Keratinocyte (primary cell): ENCODE measurements at regions not wholly inside any gene's neighbourhood (a gene's known extent, or its start where the extent isn't known, plus 50 kb on each side); places are given as distances from the start of the nearest gene placed in this dataset.

Experiments
- DNase-seq: peaks from one replicate; pipeline ENCODE4 v3.0.0-alpha.2; 2011; ENCODE audit warnings: low read depth, missing footprints, low spot score
- FAIRE-seq: peaks from 2 replicates; lab custom pipeline; 2011; peaks lifted over from hg19 to GRCh38; lab: Jason Lieb, UNC
- H2AFZ ChIP-seq: 2 replicates; pipeline ENCODE4 v1.6.0; 2012; ENCODE audit warnings: low read length, control low read depth, inconsistent platforms; ENCODE audit not compliant: control insufficient read depth
- H3K27ac ChIP-seq: 2 replicates; pipeline ENCODE4 v1.5.1; 2011; ENCODE audit warnings: low read length; ENCODE audit not compliant: control insufficient read depth, insufficient read depth
- H3K27me3 ChIP-seq: 3 replicates; pipeline ENCODE4 v1.6.0; 2011; ENCODE audit warnings: low read length; ENCODE audit not compliant: control insufficient read depth, insufficient read depth; ENCODE audit errors: extremely low read depth
- H3K36me3 ChIP-seq, 2 experiments: 2 replicates in 1 of 2; 3 replicates in 1 of 2; pipeline ENCODE4 v1.5.1; 2011; ENCODE audit warnings: low read length in 2 of 2, mild to moderate bottlenecking in 1 of 2; ENCODE audit not compliant: control insufficient read depth in 2 of 2, insufficient read depth in 2 of 2; ENCODE audit errors: extremely low read depth in 1 of 2
- H3K4me1 ChIP-seq: 3 replicates; pipeline ENCODE4 v1.5.1; 2011; ENCODE audit warnings: low read length; ENCODE audit not compliant: control insufficient read depth, insufficient read depth; ENCODE audit errors: extremely low read depth
- H3K4me2 ChIP-seq: 3 replicates; pipeline ENCODE4 v1.6.0; 2011; ENCODE audit warnings: low read depth, low read length; ENCODE audit not compliant: control insufficient read depth, insufficient read depth; ENCODE audit errors: extremely low read depth
- H3K4me3 ChIP-seq, 3 experiments: fragments of 200-600 bp in 1 of 3; sonication (generic) in 1 of 3; 2 replicates in 2 of 3; 3 replicates in 1 of 3; pipeline ENCODE4 v1.5.1; 2011 to 2016; ENCODE audit warnings: low read length in 3 of 3, mild to moderate bottlenecking in 3 of 3, control low read depth in 2 of 3, inconsistent platforms in 1 of 3, low read depth in 1 of 3, mixed read lengths in 1 of 3, mixed run types in 1 of 3, moderate library complexity in 1 of 3; ENCODE audit not compliant: control insufficient read depth in 2 of 3, insufficient read depth in 2 of 3; ENCODE audit errors: extremely low read depth in 1 of 3
- H3K79me2 ChIP-seq: 2 replicates; pipeline ENCODE4 v1.6.0; 2012; ENCODE audit warnings: low read length; ENCODE audit not compliant: control insufficient read depth, insufficient read depth
- H3K9ac ChIP-seq: 3 replicates; pipeline ENCODE4 v1.6.0; 2011; ENCODE audit warnings: low read length; ENCODE audit not compliant: control insufficient read depth, insufficient read depth; ENCODE audit errors: extremely low read depth
- H3K9me1 ChIP-seq: 3 replicates; pipeline ENCODE4 v1.6.0; 2011; ENCODE audit warnings: low read length; ENCODE audit not compliant: control insufficient read depth, insufficient read depth; ENCODE audit errors: extremely low read depth
- H3K9me3 ChIP-seq: 2 replicates; pipeline ENCODE4 v1.5.1; 2012; ENCODE audit warnings: low read depth, low read length; ENCODE audit not compliant: control insufficient read depth
- H4K20me1 ChIP-seq: 3 replicates; pipeline ENCODE4 v1.6.0; 2011; ENCODE audit warnings: low read length; ENCODE audit not compliant: control insufficient read depth, insufficient read depth; ENCODE audit errors: extremely low read depth
- CTCF ChIP-seq, 3 experiments: IDR thresholded peaks in 1 of 3; conservative IDR thresholded peaks in 1 of 3; optimal IDR thresholded peaks in 1 of 3; 2 replicates in 2 of 3; 3 replicates in 1 of 3; pipeline versions ENCODE3 to v1.5.1; 2011; ENCODE audit warnings: low read length in 3 of 3, mild to moderate bottlenecking in 3 of 3, moderate library complexity in 2 of 3, control low read depth in 1 of 3, inconsistent platforms in 1 of 3; ENCODE audit not compliant: insufficient read depth in 2 of 3; ENCODE audit errors: extremely low read depth in 1 of 3
- EZH2 ChIP-seq: IDR thresholded peaks from one replicate; pipeline ENCODE4 v1.6.1; 2012; ENCODE audit warnings: inconsistent platforms, mild to moderate bottlenecking, low read length, moderate library complexity
- dilution Hi-C: fragments of 300-500 bp; cut with MboI; formaldehyde crosslinking; loops from one replicate; pipeline ENCODE4 v1.7.0; 2020; ENCODE audit warnings: low sequenced_read_pairs; ENCODE audit not compliant: extremely low pct_ligation_motif_present

DNA sequence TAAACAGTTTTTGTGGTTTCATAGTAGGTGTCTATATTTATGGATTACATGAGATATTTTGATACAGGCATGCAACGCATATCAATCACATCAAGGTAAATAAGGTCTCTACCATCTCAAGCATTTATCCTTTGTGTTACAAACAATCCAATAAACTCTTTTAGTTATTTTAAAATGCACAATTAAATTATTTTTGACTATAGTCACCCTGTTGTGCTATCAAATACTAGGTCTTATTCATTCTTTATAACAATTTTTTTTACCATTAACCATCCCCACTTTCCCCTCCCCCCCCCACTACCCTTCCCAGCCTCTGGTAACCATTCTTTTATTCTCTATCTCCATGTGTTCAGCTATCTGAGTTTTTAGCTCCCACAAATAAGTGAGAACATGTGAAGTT is 175.7 kb upstream of the FBXO33 start:
- dilution Hi-C loops = no loop called here
- no peaks in the 10 kb centered on the region for H4K20me1 ChIP-seq
- H3K9me1 ChIP-seq = no peaks in the 10 kb centered on the region
- no peaks in the 10 kb centered on the region for H3K27me3 ChIP-seq
- no peak for FAIRE-seq
- no peak overlapping the region for H3K9ac ChIP-seq
- no peak for TF ChIP-seq CTCF (optimal IDR thresholded peaks at IDR 0.05 in 1 of 3, IDR thresholded peaks at IDR 0.05 in 1 of 3, conservative IDR thresholded peaks at IDR 0.05 in 1 of 3; ENCODE audit: extremely low read depth in 1 of 3, insufficient read depth in 2 of 3, low read length in 3 of 3)
- TF ChIP-seq EZH2 = no peak
- H3K9me3 ChIP-seq = no peaks in the 10 kb centered on the region
- no peak overlapping the region for H2AFZ ChIP-seq
- H3K4me3 ChIP-seq = no peak overlapping the region
- H3K4me2 ChIP-seq = no peak overlapping the region
- H3K79me2 ChIP-seq = no peaks in the 10 kb centered on the region
- H3K4me1 ChIP-seq = no peaks in the 10 kb centered on the region
- no peaks in the 10 kb centered on the region for H3K36me3 ChIP-seq
- no peak for DNase-seq
- H3K27ac ChIP-seq = no peak overlapping the region

DNA sequence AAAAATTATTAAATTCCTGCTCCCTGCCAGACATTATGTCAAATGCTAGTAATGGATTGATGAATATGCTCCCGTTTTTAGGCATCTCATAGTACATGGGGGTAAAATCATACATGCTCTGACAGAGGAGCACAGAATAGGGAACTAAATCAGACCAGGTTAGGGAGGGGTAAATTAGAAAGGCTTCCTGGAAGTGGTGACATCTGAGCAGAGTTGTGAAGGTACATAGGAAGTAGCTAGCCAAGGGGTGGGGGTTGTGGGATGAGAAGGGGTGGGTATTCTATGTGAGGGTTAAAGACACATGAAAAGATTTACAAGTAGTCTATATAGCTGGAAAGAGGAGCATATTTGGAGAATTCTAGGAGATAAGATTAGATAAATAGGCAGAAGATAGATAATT is 171.7 kb upstream of the FBXO33 start:
- DNase-seq = no peak
- dilution Hi-C loops = no loop called here
- no peak overlapping the region for H3K9ac ChIP-seq

More for the DNA sequence above, 171.7 kb upstream of the FBXO33 start:
- no peaks in the 10 kb centered on the region for H3K9me3 ChIP-seq
- H3K27me3 ChIP-seq = no peaks in the 10 kb centered on the region
- no peaks in the 10 kb centered on the region for H3K36me3 ChIP-seq
- H3K9me1 ChIP-seq = no peaks in the 10 kb centered on the region
- H4K20me1 ChIP-seq = no peaks in the 10 kb centered on the region
- H3K4me3 ChIP-seq = no peak overlapping the region
- H3K4me1 ChIP-seq = no peaks in the 10 kb centered on the region
- no peaks in the 10 kb centered on the region for H3K79me2 ChIP-seq
- no peak for FAIRE-seq
- H2AFZ ChIP-seq = no peak overlapping the region
- no peak overlapping the region for H3K4me2 ChIP-seq
- H3K27ac ChIP-seq = no peak overlapping the region
- no peak for TF ChIP-seq EZH2
- no peak for TF ChIP-seq CTCF (optimal IDR thresholded peaks at IDR 0.05 in 1 of 3, IDR thresholded peaks at IDR 0.05 in 1 of 3, conservative IDR thresholded peaks at IDR 0.05 in 1 of 3; ENCODE audit: extremely low read depth in 1 of 3, insufficient read depth in 2 of 3, low read length in 3 of 3)
